ENCODE measurements at regions not wholly inside any gene's neighbourhood (a gene's known extent, or its start where the extent isn't known, plus 50 kb on each side); places are given as distances from the start of the nearest gene placed in this dataset.
"Not testable (repeated sequence)": the region's sequence is repeated elsewhere in the genome, so short reads cannot be mapped to it uniquely, and the experiment has no call there.

GRCh38 chr6:104675161-104675560 is 184.6 kb downstream of the HACE1 start:
- TF ChIP-seq GATA2 (IDR thresholded peaks at IDR 0.05; ENCODE audit: insufficient read depth, insufficient read length, low read depth, low read length); CTCF (IDR thresholded peaks at IDR 0.05; ENCODE audit: extremely low read depth in 1 of 2, insufficient read depth in 1 of 2, low read depth in 1 of 2, low read length in 2 of 2); POLR2A (IDR thresholded peaks at IDR 0.05; ENCODE audit: low read depth, low read length); POLR2AphosphoS5 (IDR thresholded peaks at IDR 0.05; ENCODE audit: insufficient read depth, low read depth, low read length); EZH2 (IDR thresholded peaks at IDR 0.05; ENCODE audit: borderline replicate concordance, low read depth, low read length, severe bottlenecking); JUN (IDR thresholded peaks at IDR 0.05; ENCODE audit: borderline replicate concordance, insufficient read depth, insufficient read length, low read depth): not testable (repeated sequence)

Measured in endothelial cell of umbilical vein (primary cell).